GM18519 (cell line): ENCODE measurements at regions not wholly inside any gene's neighbourhood (a gene's known extent, or its start where the extent isn't known, plus 50 kb on each side); places are given as distances from the start of the nearest gene placed in this dataset.
"Not testable (repeated sequence)": the region's sequence is repeated elsewhere in the genome, so short reads cannot be mapped to it uniquely, and the experiment has no call there.

Experiments
- ATAC-seq: cut with Tn5 transposase; IDR thresholded peaks from one replicate; pipeline ENCODE4 v1.9.1; 2021; ENCODE audit warnings: mild to moderate bottlenecking, moderate library complexity; ENCODE audit not compliant: unreplicated experiment, low FRiP score

DNA sequence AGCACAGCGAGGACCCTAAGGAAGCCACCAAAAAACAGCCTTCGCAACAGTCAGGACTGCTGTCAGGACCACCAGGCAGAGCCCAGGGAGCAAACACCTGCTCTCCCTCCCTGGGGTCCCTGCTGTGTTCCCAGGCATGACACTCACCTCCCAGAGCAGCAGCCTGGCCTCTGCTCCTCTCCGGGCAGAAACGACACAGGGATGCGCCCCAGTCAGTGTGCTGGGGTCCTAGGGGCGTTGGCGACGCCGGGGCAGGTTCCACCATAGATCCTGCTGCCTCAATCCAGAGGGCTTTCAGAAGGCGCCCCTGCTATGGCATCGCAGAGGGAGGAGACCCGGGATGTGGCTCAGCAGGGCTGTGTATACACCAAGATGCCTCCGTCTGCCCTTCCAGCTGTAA, 169.7 kb upstream of the FOXD4L5 start:
- not testable (repeated sequence) for ATAC-seq

- not testable (repeated sequence) for ATAC-seq
Observed at GRCh38 chr9:65454034-65454433, 169.0 kb upstream of the FOXD4L5 start.

- not testable (repeated sequence) for ATAC-seq
Observed at GRCh38 chr9:65449886-65450610, 165.0 kb upstream of the FOXD4L5 start.

- no peak for ATAC-seq
Observed at GRCh38 chr9:65449423-65449822, 164.4 kb upstream of the FOXD4L5 start.

- not testable (repeated sequence) for ATAC-seq
Observed at GRCh38 chr9:65447146-65447545, 162.1 kb upstream of the FOXD4L5 start.

GRCh38 chr9:65445991-65446390, 161.0 kb upstream of the FOXD4L5 start:
- ATAC-seq, result not testable (repeated sequence)

- no peak for ATAC-seq
Observed at GRCh38 chr9:65444943-65445342, 159.9 kb upstream of the FOXD4L5 start.

DNA sequence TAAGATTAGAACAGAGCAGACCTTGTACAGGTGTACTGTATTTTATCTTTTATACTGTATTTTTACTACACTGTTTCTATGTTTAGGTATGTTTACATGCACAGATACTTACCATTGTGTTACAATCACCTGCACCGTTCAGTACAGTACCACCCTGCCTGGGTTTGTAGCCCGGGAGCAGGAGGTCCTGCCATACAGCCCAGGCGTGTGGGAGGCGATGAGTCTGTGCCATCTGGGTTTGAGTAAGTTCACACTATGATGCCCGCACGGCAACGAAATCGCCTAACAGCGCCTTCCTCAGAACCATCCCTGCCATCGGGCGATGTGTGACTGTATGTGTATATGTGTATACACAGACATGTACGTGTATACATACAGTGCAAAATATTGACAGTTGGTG, 157.1 kb upstream of the FOXD4L5 start:
- not testable (repeated sequence) for ATAC-seq

GRCh38 chr9:65441324-65441920, 156.4 kb upstream of the FOXD4L5 start:
- ATAC-seq, result not testable (repeated sequence)

DNA sequence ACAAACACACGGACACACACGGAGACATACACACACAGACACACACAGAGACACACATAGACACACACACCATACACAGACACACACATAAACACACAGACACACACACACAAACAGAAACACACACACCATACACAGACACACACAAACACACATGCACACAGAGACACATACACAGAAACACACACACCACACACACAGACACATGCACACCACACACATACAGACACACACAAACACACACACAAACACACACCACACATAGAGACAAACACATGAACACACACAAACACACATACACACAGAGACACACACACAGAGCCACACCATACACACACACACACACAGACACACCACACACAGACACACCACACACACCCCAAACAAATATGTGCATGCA, 152.7 kb upstream of the FOXD4L5 start:
- no peak for ATAC-seq

DNA sequence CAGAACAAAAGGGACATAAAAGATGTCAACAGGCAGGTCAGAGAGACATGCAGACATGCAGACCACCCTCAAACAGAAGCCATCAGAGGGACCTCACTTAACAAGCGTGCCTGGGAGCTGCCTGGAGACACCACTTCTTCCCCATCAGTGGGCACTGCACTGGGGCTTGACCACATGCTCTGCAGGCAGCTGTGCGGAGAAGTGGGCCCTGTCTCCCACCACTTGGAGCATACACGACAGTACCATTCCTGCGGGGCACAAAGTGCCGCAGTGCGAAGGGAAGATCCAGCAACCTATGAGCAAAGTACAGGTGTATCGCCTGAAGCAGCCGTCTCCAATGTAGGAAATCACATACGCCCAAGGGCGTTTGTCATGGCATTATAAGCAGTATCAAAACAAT, 150.5 kb upstream of the FOXD4L5 start:
- no peak for ATAC-seq

DNA sequence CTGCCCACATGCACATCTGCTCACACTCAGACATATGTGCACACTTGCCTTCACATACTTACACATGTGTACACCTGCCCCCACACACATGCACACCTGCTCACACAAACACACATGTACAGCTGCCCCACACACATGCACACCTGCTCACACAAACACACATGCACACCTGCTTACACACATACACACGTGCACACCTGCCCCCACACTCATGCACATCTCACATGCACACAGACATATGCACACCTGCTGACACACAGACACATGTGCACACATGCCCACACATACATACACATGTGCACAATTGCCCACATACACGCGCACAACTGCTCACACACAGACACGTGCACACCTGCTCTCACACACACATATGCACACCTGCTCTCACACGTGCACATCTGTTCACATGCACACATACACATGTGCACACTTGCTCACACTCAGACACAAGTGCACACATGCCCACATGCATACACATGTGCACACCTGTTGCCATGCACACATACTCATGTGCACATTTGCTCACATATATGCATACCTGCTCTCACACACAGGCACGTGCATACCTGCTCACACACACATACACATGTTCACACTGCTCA, 147.8 kb upstream of the FOXD4L5 start:
- ATAC-seq, result no peak

DNA sequence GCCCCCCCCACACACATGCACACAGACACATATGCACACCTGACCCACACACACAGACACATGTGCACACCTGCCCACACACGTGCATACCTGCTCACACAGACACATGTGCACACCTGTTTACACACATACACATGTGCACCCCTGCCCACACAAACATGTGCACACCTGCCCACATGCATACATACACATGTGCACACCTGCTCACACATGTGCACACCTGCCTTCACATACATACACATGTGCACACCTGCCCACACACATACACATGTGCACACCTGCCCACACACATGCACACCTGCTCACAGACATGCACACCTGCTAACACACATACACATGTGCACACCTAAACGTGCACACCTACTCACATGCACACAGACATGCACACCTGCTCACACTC, 147.0 kb upstream of the FOXD4L5 start:
- no peak for ATAC-seq

GRCh38 chr9:65430221-65430620, 145.2 kb upstream of the FOXD4L5 start:
- ATAC-seq, result no peak

DNA sequence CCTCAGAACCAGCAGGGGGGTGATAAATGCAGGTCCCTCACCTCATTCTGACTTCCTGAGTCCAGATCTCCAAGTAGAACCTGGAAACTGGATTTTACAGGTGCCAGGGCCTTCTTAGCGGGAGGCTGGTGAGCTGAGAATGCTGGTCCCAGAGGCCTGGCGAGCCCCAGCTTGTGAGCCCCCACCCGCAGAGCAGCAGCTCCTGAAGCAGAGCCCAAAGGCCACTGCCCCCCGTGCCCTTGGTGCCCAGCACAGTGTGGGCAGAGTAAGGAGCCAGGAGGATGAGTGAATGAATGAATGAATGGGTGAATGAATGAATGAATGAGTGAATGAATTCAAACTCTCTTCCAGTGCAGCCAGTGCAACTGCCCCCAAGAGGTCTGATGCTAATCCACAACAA, 142.4 kb upstream of the FOXD4L5 start:
- ATAC-seq, result not testable (repeated sequence)

DNA sequence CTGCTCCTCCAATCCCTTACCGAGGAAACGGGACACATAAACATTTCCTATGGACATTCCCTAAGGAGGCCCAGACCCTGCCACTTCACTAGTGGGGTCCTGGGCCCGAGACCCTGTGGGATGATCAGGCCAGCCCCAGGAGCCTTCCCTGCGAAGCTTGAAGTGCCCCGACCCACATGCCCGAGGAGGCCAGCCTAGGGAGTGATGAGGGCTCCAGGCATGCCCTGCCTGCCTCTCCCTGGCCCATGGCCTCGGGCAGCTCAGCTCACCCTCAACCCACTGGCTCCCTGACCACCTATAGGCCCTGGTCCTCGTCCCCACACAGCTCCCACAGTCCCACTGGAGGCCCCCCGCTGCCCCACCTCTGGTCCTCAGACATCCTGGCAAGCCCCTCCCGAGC, 141.8 kb upstream of the FOXD4L5 start:
- not testable (repeated sequence) for ATAC-seq

GRCh38 chr9:65426231-65426630, 141.2 kb upstream of the FOXD4L5 start:
- ATAC-seq, result no peak

GRCh38 chr9:65425183-65425582, 140.2 kb upstream of the FOXD4L5 start:
- ATAC-seq, result not testable (repeated sequence)

DNA sequence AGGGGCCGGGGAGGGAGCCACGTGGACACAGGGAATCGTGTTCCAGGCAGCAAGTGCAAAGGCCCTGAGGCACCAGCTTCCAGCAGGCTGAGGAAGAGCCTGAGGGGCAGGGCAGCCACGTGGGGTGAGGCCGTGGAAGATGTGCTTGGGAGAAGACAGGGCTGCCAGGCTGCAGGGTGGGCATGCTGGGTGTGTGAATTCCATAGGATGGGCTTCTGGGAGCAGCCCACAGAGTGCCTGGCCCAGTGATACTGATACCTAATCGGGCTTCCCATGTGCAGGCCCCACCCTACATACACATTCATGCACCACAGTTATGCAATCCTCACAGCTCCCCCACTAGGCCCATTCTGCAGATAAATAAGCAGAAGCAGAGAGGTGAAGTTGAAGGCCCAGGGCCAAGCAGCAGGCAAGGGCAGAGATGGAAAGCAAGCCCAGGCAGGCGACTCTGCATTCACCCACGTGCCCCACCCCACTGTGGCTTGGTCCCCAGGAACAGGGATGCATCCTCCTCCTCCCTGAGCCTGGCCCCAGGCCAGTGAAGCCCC, 139.5 kb upstream of the FOXD4L5 start:
- ATAC-seq, result not testable (repeated sequence)

DNA sequence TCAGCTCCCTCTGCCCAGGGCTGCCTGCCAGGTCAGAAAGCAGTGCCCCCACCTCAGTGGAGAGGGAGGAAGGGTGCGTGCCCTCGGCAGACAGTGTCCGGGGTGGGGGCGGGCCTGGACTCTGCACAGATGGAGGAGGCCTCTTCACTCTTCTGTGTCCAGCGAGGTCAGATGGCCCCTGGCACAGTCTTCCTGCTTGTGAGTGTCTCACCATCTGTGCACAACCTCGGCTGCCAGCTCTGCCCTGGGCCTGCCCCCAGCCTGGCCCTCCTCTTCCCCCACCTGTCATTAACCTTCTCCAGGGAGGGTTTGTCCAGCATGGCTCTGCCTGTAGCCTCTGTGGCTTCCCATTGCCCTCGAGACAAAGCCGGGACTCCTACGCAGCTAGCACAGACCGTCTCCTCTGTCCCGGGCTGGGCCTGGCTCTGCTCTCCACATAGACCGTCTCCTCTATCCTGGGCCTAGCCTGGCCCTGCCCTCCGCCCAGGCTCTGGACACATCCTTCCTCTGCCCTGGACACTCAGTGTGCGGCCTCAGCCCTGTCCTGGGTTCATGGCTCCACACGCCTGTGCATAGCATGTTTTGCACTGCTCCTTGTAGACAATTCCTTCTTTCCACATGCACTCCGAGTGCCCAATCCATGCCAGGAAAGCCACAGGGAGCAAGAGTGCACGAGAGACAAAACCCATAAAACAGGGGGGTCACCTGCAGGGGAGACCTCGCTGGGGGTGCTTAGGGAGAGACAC, 138.9 kb upstream of the FOXD4L5 start:
- ATAC-seq, result not testable (repeated sequence)
